ENCODE measurements at regions not wholly inside any gene's neighbourhood (a gene's known extent, or its start where the extent isn't known, plus 50 kb on each side); places are given as distances from the start of the nearest gene placed in this dataset.

- Mint-ChIP-seq H3K4me3 (no peak overlapping the region), H3K9me3 (peaks cover 8% of the 10 kb centered on the region), H3K4me1 (no peaks in the 10 kb centered on the region), H3K36me3 (ENCODE audit: low read depth) (no peaks in the 10 kb centered on the region), H3K27ac (ENCODE audit: unreplicated experiment) (no peak overlapping the region), H3K27me3 (ENCODE audit: low read depth) (no peaks in the 10 kb centered on the region)
- no peak for DNase-seq (ENCODE audit: low read depth, low spot score)
- TF ChIP-seq CTCF (conservative IDR thresholded peaks at IDR 0.05), result no peak
Observed at GRCh38 chr7:42580061-42580460, 331.8 kb downstream of the C7orf25 start.

DNA sequence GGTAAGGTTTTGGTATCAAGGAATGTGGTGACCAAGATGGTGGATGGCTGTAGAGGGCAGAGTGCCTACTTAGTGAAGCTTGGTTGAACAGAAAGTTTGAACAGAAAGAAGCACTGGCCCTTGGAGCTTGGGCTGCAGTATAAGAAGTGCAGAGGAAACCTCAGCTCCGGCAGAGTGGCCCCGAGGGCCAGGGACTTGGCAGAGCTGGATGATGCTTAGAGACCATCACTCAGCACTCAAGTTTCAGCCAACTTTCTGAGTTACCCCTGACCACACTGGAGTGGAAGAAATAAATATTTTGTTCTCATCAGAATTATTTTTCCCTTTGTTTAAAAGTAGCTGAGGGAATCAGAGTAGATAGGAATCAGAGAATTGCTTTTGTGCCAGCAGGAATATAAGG lies 336.7 kb downstream of the C7orf25 start:
- Mint-ChIP-seq H3K36me3 (ENCODE audit: low read depth) (no peaks in the 10 kb centered on the region), H3K9me3 (peaks cover 6% of the 10 kb centered on the region), H3K27ac (ENCODE audit: unreplicated experiment) (no peak overlapping the region), H3K4me3 (no peak overlapping the region), H3K27me3 (ENCODE audit: low read depth) (no peaks in the 10 kb centered on the region), H3K4me1 (no peaks in the 10 kb centered on the region)
- no peak for DNase-seq (ENCODE audit: low read depth, low spot score)
- no peak for TF ChIP-seq CTCF (conservative IDR thresholded peaks at IDR 0.05)

- TF ChIP-seq CTCF (conservative IDR thresholded peaks at IDR 0.05), result peak; percentile 25
- Mint-ChIP-seq H3K4me1 (no peaks in the 10 kb centered on the region), H3K27ac (ENCODE audit: unreplicated experiment) (no peak overlapping the region), H3K9me3 (peaks cover 3% of the 10 kb centered on the region), H3K4me3 (no peak overlapping the region), H3K36me3 (ENCODE audit: low read depth) (no peaks in the 10 kb centered on the region), H3K27me3 (ENCODE audit: low read depth) (no peaks in the 10 kb centered on the region)
- DNase-seq (ENCODE audit: low read depth, low spot score), result no peak
Observed at GRCh38 chr7:42574685-42575084, 337.2 kb downstream of the C7orf25 start.

- no peak for TF ChIP-seq CTCF (conservative IDR thresholded peaks at IDR 0.05)
- Mint-ChIP-seq H3K4me1 (no peaks in the 10 kb centered on the region), H3K27me3 (ENCODE audit: low read depth) (no peaks in the 10 kb centered on the region), H3K4me3 (no peak overlapping the region), H3K36me3 (ENCODE audit: low read depth) (no peaks in the 10 kb centered on the region), H3K27ac (ENCODE audit: unreplicated experiment) (peak overlapping the region; percentile 11), H3K9me3 (peaks cover 6% of the 10 kb centered on the region)
- no peak for DNase-seq (ENCODE audit: low read depth, low spot score)
Observed at GRCh38 chr7:42573881-42574672, 337.1 kb upstream of the GLI3 start.

DNA sequence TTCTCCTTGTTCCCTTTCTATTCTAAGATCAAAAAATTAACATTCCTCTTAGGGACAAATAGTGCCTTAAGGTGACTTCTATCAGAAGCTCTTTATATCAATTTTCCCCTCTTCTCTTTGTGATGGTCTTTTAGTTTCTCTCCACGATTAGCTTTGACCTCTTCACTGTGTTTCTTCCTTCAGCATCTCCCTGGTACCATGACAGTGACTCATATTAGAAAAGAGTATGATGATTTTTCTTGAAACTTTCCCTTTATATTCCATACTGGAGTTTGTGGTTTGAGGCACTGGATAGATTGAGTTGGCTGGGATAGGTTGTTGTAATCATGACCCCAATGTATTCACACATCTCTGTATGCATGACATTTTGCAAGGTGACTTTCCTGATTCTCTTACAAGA lies 335.6 kb upstream of the GLI3 start:
- no peak for TF ChIP-seq CTCF (conservative IDR thresholded peaks at IDR 0.05)
- no peaks in the 10 kb centered on the region for H3K4me1 Mint-ChIP-seq
- no peak overlapping the region for H3K27ac Mint-ChIP-seq (ENCODE audit: unreplicated experiment)
- DNase-seq (ENCODE audit: low read depth, low spot score), result no peak
- peaks cover 5% of the 10 kb centered on the region for H3K9me3 Mint-ChIP-seq
- H3K27me3 Mint-ChIP-seq (ENCODE audit: low read depth), result no peaks in the 10 kb centered on the region
- no peaks in the 10 kb centered on the region for H3K36me3 Mint-ChIP-seq (ENCODE audit: low read depth)
- no peak overlapping the region for H3K4me3 Mint-ChIP-seq
